SK-N-SH (cell line): ENCODE measurements at regions not wholly inside any gene's neighbourhood (a gene's known extent, or its start where the extent isn't known, plus 50 kb on each side); places are given as distances from the start of the nearest gene placed in this dataset.

Experiments
- CTCF ChIA-PET: fragments of 300-600, 350-600 bp; formaldehyde crosslinking; extraction: SDS; loops from one replicate; lab custom pipeline; 2021; lab: Yijun Ruan, JAX
- POLR2A ChIA-PET: fragments of 350-600 bp; sonication (Branson Sonifier 250); formaldehyde crosslinking; extraction: SDS; loops from one replicate; lab custom pipeline; 2020; ENCODE audit warnings: antibody characterized with exemption, inconsistent platforms; lab: Yijun Ruan, JAX
- DNase-seq: peaks from one replicate; pipeline ENCODE4 v3.0.0; 2012
- H2AFZ ChIP-seq: fragments of 200-600 bp; sonication (generic); 2 replicates; pipeline ENCODE4 v1.8.1; 2016; ENCODE audit warnings: antibody characterized with exemption, mild to moderate bottlenecking, low read depth
- H3F3A ChIP-seq: fragments of 200-600 bp; sonication (generic); replicated peaks from 2 replicates; pipeline ENCODE3; 2016; ENCODE audit warnings: antibody characterized with exemption, mild to moderate bottlenecking; ENCODE audit not compliant: insufficient read depth
- H3K27ac ChIP-seq, 2 experiments: fragments of 200-500 bp in 1 of 2; fragments of 200-600 bp in 1 of 2; sonication (Bioruptor generic) in 1 of 2; sonication (generic), shearing (Covaris generic) in 1 of 2; 2 replicates each; pipeline versions ENCODE4 v1.5.1 to v1.6.1; 2014 to 2016; ENCODE audit warnings: low read depth in 2 of 2, inconsistent platforms in 1 of 2, low read length in 1 of 2, mild to moderate bottlenecking in 1 of 2, mixed read lengths in 1 of 2
- H3K27me3 ChIP-seq: fragments of 200-600 bp; sonication (generic), shearing (Covaris generic); 2 replicates; pipeline ENCODE4 v1.6.1; 2016; ENCODE audit warnings: mixed run types; ENCODE audit not compliant: insufficient read depth
- H3K36me3 ChIP-seq, 2 experiments: fragments of 200-500 bp in 1 of 2; fragments of 200-600 bp in 1 of 2; sonication (Bioruptor generic) in 1 of 2; sonication (generic) in 1 of 2; replicated peaks in 1 of 2; 2 replicates each; pipeline versions ENCODE3 to v1.5.1; 2014 to 2016; ENCODE audit warnings: low read length in 1 of 2, mild to moderate bottlenecking in 1 of 2; ENCODE audit not compliant: insufficient read depth in 2 of 2, control insufficient read depth in 1 of 2
- H3K4me1 ChIP-seq, 2 experiments: fragments of 200-500 bp in 1 of 2; fragments of 200-600 bp in 1 of 2; sonication (Bioruptor generic) in 1 of 2; sonication (generic), shearing (Covaris generic) in 1 of 2; 2 replicates each; pipeline versions ENCODE4 v1.5.1 to v1.6.1; 2014 to 2016; ENCODE audit warnings: low read depth in 1 of 2, low read length in 1 of 2, mixed run types in 1 of 2; ENCODE audit not compliant: insufficient read depth in 2 of 2, control insufficient read depth in 1 of 2
- H3K4me2 ChIP-seq: fragments of 200-600 bp; sonication (generic), shearing (Covaris generic); 2 replicates; pipeline ENCODE4 v1.6.1; 2017; ENCODE audit warnings: mixed run types
- H3K4me3 ChIP-seq, 2 experiments: fragments of 200-500 bp in 1 of 2; fragments of 200-600 bp in 1 of 2; sonication (Bioruptor generic) in 1 of 2; sonication (generic), shearing (Covaris generic) in 1 of 2; 2 replicates each; pipeline versions ENCODE4 v1.5.1 to v1.8.1; 2014 to 2016; ENCODE audit warnings: low read depth in 2 of 2, inconsistent platforms in 1 of 2, low read length in 1 of 2, mild to moderate bottlenecking in 1 of 2, mixed read lengths in 1 of 2, moderate library complexity in 1 of 2
- H3K79me2 ChIP-seq: fragments of 200-600 bp; sonication (generic); 2 replicates; pipeline ENCODE4 v1.8.1; 2017; ENCODE audit warnings: mild to moderate bottlenecking; ENCODE audit not compliant: insufficient read depth
- H3K9ac ChIP-seq: fragments of 200-600 bp; sonication (generic); 2 replicates; pipeline ENCODE4 v1.6.1; 2017; ENCODE audit warnings: mixed run types
- H3K9me2 ChIP-seq: fragments of 200-600 bp; sonication (generic); 2 replicates; pipeline ENCODE4 v1.6.1; 2017; ENCODE audit warnings: mixed run types
- H3K9me3 ChIP-seq: fragments of 200-600 bp; sonication (generic); 2 replicates; pipeline ENCODE4 v1.6.1; 2017; ENCODE audit warnings: mixed run types, mild to moderate bottlenecking, moderate library complexity
- H4K20me1 ChIP-seq: fragments of 200-600 bp; sonication (generic); 2 replicates; pipeline ENCODE4 v1.6.1; 2017; ENCODE audit warnings: mild to moderate bottlenecking, mixed run types; ENCODE audit not compliant: insufficient read depth
- CHD2 ChIP-seq: fragments of 150-350 bp; IDR thresholded peaks from 2 replicates; pipeline ENCODE4 v1.6.1; 2018; ENCODE audit warnings: low read length; ENCODE audit not compliant: partially characterized antibody
- ELF1 ChIP-seq: IDR thresholded peaks from 2 replicates; pipeline ENCODE4 v1.4.0; 2012
- FOSL2 ChIP-seq: IDR thresholded peaks from 2 replicates; pipeline ENCODE4 v1.4.0; 2012; ENCODE audit warnings: low read depth, mild to moderate bottlenecking, moderate library complexity, borderline replicate concordance
- FOXM1 ChIP-seq: IDR thresholded peaks from 2 replicates; pipeline ENCODE4 v1.4.0; 2012; ENCODE audit warnings: low read depth, mild to moderate bottlenecking
- GABPA ChIP-seq: IDR thresholded peaks from 2 replicates; pipeline ENCODE4 v1.4.0; 2012; ENCODE audit warnings: low read depth, mild to moderate bottlenecking
- MEF2A ChIP-seq: IDR thresholded peaks from 2 replicates; pipeline ENCODE4 v1.4.0; 2012; ENCODE audit warnings: low read depth, borderline replicate concordance
- NRF1 ChIP-seq: IDR thresholded peaks from 2 replicates; pipeline ENCODE4 v1.6.1; 2012; ENCODE audit warnings: low read depth, mild to moderate bottlenecking, low read length
- RFX5 ChIP-seq: IDR thresholded peaks from 2 replicates; pipeline ENCODE4 v1.6.1; 2012; ENCODE audit warnings: mild to moderate bottlenecking, improper control_type of control experiment, low read length
- RXRA ChIP-seq: IDR thresholded peaks from 2 replicates; pipeline ENCODE4 v1.4.0; 2012; ENCODE audit warnings: low read depth, mild to moderate bottlenecking, borderline replicate concordance
- TCF12 ChIP-seq: IDR thresholded peaks from 2 replicates; pipeline ENCODE4 v1.4.0; 2012
- YY1 ChIP-seq: IDR thresholded peaks from 2 replicates; pipeline ENCODE4 v1.4.0; 2012; ENCODE audit warnings: low read depth, mild to moderate bottlenecking
- WGBS: methylation state at CpG from one replicate; pipeline ENCODE4 v1.1.6; 2017; ENCODE audit warnings: low lambda C conversion rate; 5-methylcytosine and 5-hydroxymethylcytosine counted together
- TF ChIP-seq, protein P1 (sequence below): IDR thresholded peaks from 2 replicates; pipeline ENCODE4 v1.6.1; 2012; ENCODE audit warnings: mild to moderate bottlenecking, low read depth, low read length, moderate library complexity
- TF ChIP-seq, protein P2 (sequence below): IDR thresholded peaks from 2 replicates; pipeline ENCODE4 v1.4.0; 2012; ENCODE audit warnings: low read depth, borderline replicate concordance
- TF ChIP-seq, protein P3 (sequence below): IDR thresholded peaks from 2 replicates; pipeline ENCODE4 v1.4.0; 2012; ENCODE audit warnings: low read depth
- TF ChIP-seq, protein P4 (sequence below): fragments of 200-600 bp; sonication (generic); IDR thresholded peaks from 2 replicates; pipeline ENCODE4 v1.6.1; 2017; ENCODE audit warnings: antibody characterized with exemption, mild to moderate bottlenecking, moderate library complexity

DNA sequence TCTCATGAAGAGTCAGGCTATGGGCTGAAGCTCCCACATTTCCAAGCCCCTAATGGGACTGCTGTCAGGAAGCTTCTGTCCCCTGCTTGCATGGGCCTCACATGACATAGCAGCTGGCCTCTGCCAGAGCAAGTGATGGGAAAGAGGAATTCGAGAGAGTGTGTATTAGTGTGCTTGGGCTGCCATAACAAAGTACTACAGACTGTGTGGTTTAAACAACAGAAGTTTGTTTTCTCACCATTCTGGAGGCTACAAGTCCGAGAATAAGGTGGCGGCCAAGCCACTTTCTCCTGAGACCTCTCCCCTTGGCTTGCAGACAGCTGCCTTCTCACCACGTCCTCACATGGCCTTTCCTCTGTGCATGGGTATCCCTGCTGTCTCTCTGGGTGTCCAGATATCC lies 274.4 kb downstream of the NUAK1 start:
- H3K4me3 ChIP-seq: no peak overlapping the region
- no peak overlapping the region for H3K4me2 ChIP-seq
- H3K27ac ChIP-seq: no peak overlapping the region
- no peaks in the 10 kb centered on the region for H3K9me2 ChIP-seq
- no peak overlapping the region for H3K9ac ChIP-seq
- H3K27me3 ChIP-seq: no peaks in the 10 kb centered on the region
- no peaks in the 10 kb centered on the region for H3F3A ChIP-seq
- ChIA-PET POLR2A (no interaction called here), CTCF (no interaction called here)
- H3K4me1 ChIP-seq: no peaks in the 10 kb centered on the region
- H2AFZ ChIP-seq: no peak overlapping the region
- TF ChIP-seq, protein P1, sequence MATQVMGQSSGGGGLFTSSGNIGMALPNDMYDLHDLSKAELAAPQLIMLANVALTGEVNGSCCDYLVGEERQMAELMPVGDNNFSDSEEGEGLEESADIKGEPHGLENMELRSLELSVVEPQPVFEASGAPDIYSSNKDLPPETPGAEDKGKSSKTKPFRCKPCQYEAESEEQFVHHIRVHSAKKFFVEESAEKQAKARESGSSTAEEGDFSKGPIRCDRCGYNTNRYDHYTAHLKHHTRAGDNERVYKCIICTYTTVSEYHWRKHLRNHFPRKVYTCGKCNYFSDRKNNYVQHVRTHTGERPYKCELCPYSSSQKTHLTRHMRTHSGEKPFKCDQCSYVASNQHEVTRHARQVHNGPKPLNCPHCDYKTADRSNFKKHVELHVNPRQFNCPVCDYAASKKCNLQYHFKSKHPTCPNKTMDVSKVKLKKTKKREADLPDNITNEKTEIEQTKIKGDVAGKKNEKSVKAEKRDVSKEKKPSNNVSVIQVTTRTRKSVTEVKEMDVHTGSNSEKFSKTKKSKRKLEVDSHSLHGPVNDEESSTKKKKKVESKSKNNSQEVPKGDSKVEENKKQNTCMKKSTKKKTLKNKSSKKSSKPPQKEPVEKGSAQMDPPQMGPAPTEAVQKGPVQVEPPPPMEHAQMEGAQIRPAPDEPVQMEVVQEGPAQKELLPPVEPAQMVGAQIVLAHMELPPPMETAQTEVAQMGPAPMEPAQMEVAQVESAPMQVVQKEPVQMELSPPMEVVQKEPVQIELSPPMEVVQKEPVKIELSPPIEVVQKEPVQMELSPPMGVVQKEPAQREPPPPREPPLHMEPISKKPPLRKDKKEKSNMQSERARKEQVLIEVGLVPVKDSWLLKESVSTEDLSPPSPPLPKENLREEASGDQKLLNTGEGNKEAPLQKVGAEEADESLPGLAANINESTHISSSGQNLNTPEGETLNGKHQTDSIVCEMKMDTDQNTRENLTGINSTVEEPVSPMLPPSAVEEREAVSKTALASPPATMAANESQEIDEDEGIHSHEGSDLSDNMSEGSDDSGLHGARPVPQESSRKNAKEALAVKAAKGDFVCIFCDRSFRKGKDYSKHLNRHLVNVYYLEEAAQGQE: no peak
- TF ChIP-seq GABPA (no peak), CHD2 (no peak), YY1 (no peak), TCF12 (no peak), NRF1 (no peak), ELF1 (no peak), FOXM1 (no peak), RXRA (no peak), RFX5 (no peak), FOSL2 (no peak), MEF2A (no peak)
- TF ChIP-seq, protein P2, sequence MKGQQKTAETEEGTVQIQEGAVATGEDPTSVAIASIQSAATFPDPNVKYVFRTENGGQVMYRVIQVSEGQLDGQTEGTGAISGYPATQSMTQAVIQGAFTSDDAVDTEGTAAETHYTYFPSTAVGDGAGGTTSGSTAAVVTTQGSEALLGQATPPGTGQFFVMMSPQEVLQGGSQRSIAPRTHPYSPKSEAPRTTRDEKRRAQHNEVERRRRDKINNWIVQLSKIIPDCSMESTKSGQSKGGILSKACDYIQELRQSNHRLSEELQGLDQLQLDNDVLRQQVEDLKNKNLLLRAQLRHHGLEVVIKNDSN: no peak
- TF ChIP-seq, protein P3, sequence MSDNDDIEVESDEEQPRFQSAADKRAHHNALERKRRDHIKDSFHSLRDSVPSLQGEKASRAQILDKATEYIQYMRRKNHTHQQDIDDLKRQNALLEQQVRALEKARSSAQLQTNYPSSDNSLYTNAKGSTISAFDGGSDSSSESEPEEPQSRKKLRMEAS: no peak
- TF ChIP-seq, protein P4, sequence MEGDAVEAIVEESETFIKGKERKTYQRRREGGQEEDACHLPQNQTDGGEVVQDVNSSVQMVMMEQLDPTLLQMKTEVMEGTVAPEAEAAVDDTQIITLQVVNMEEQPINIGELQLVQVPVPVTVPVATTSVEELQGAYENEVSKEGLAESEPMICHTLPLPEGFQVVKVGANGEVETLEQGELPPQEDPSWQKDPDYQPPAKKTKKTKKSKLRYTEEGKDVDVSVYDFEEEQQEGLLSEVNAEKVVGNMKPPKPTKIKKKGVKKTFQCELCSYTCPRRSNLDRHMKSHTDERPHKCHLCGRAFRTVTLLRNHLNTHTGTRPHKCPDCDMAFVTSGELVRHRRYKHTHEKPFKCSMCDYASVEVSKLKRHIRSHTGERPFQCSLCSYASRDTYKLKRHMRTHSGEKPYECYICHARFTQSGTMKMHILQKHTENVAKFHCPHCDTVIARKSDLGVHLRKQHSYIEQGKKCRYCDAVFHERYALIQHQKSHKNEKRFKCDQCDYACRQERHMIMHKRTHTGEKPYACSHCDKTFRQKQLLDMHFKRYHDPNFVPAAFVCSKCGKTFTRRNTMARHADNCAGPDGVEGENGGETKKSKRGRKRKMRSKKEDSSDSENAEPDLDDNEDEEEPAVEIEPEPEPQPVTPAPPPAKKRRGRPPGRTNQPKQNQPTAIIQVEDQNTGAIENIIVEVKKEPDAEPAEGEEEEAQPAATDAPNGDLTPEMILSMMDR: no peak
- 73% methylated on average over 4 of the region's 4 CpGs for WGBS
- H3K79me2 ChIP-seq: no peaks in the 10 kb centered on the region
- no peaks in the 10 kb centered on the region for H3K36me3 ChIP-seq
- no peak for DNase-seq
- H3K9me3 ChIP-seq: no peaks in the 10 kb centered on the region
- no peaks in the 10 kb centered on the region for H4K20me1 ChIP-seq
